MG63 (cell line): ENCODE measurements at regions not wholly inside any gene's neighbourhood (a gene's known extent, or its start where the extent isn't known, plus 50 kb on each side); places are given as distances from the start of the nearest gene placed in this dataset.

Experiments used
- DNase-seq: peaks from one replicate; pipeline ENCODE4 v3.0.0-alpha.2; 2020
- H3K27me3 ChIP-seq: fragments of 250-450 bp; sonication (Bioruptor Pico); 2 replicates; pipeline ENCODE4 v1.5.1; 2020; ENCODE audit warnings: mild to moderate bottlenecking, moderate library complexity
- H3K36me3 ChIP-seq: fragments of 250-450 bp; sonication (Bioruptor Pico); 2 replicates; pipeline ENCODE4 v1.5.1; 2020; ENCODE audit warnings: mild to moderate bottlenecking, moderate library complexity
- H3K4me3 ChIP-seq: fragments of 250-450 bp; sonication (Bioruptor Pico); 2 replicates; pipeline ENCODE4 v1.5.1; 2020; ENCODE audit warnings: mild to moderate bottlenecking, moderate library complexity
- H3K9me3 ChIP-seq: fragments of 250-450 bp; sonication (Bioruptor Pico); 2 replicates; pipeline ENCODE4 v1.5.1; 2020; ENCODE audit warnings: mild to moderate bottlenecking, moderate library complexity

DNA sequence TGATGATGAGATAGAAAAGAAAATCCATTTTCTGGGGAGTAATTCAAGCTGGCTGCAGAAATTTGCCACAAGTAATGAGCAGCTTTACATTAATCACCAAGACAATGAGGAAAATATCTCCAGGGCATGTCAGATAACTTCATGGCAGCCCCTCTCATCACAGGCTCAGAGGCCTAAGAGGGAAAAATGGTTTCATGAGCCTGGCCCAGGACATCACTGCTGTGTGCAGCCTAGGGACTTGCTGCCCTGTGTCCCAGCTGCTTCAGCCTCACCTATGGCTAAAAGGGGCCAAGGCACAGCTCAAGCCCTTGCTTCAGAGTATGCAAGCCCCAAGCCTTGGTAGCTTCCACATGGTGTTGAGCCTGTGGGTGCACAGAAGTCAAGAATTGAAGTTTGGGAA, 161.7 kb downstream of the OPA1 start:
- Histone ChIP-seq H3K27me3 (no peaks in the 10 kb centered on the region), H3K4me3 (no peak overlapping the region), H3K36me3 (no peaks in the 10 kb centered on the region), H3K9me3 (peaks cover 10% of the 10 kb centered on the region)
- DNase-seq: no peak

DNA sequence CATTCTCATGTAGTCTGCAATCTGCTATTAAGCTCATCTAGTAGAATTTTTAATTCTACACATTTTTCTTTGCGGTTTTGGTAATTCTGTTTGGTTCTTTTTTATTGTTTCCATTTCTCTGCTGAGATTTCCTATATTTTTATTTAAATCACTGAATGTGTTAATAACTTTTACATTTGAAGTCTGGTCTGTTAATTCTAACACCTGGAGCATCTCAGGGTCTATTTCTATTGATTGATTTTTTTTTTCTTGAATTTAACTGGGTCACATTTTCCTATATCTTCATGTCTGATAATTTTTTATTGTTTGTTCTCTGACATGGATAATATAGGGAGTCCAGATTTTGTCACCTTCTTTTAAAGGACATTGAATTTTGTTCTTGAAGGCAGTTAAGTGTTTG, 163.5 kb downstream of the OPA1 start:
- Histone ChIP-seq H3K36me3 (no peaks in the 10 kb centered on the region), H3K4me3 (no peak overlapping the region), H3K9me3 (peaks cover 10% of the 10 kb centered on the region), H3K27me3 (no peaks in the 10 kb centered on the region)
- no peak for DNase-seq

DNA sequence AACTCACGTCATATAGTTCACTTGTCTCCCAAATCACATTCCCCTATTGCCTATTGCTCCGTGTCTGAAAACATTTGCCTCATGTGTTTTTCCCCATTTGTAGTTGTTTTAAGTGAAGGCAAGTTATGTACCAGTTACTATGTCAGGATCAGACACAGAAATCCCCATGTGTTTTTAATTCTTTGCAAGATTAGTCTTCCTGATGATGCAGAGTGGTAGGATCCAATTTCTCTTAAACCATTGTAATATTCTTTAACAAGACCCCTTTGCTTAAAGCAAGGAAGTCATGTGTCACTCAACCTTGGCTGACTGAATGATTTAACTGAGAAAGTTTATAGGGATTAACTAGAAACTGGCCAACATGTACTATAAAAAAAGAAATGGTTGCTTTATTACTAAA, 164.4 kb downstream of the OPA1 start:
- Histone ChIP-seq H3K9me3 (peaks cover 10% of the 10 kb centered on the region), H3K36me3 (no peaks in the 10 kb centered on the region), H3K4me3 (no peak overlapping the region), H3K27me3 (no peaks in the 10 kb centered on the region)
- no peak for DNase-seq

DNA sequence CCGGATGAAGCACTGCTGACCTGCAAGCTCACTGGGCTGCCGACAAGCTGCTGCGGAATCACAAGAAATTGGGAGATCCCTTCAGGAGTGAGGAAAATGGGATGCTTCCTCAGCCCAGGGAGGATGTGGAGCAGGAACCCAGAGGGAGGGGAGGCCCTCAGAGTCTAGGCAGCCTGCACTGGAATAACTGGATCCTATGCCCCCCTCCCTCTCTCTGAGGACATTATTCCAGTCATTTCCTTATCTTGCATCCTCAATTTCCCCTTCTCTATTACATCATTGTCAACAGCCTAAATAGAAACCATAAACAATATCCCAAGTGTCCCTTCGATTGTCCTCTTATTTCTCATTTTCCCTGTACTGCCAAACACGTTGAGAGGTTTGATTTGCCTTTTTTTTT, 169.0 kb downstream of the OPA1 start:
- Histone ChIP-seq H3K36me3 (no peaks in the 10 kb centered on the region), H3K9me3 (peaks cover 4% of the 10 kb centered on the region), H3K4me3 (no peak overlapping the region), H3K27me3 (no peaks in the 10 kb centered on the region)
- DNase-seq: no peak

DNA sequence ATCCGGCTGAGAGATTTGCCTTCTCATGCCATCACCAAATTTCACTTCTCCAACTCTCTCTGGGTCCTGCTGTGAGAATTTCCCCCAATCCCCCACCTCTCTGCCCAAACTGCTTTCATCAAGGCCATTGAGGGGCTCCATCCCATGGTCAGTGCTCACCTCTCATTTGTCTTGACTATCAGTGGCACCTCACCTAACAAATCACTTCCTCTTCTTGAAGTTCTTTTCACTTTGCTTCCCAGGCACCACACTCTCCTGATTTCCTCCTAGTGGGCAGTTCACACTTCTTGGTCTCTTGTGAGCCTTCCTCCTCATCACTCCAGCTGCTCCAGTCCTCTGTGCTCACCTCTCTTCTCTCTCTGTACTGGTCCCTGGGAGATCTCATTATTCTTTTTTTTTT, 169.6 kb downstream of the OPA1 start:
- Histone ChIP-seq H3K27me3 (no peaks in the 10 kb centered on the region), H3K36me3 (no peaks in the 10 kb centered on the region)

DNA sequence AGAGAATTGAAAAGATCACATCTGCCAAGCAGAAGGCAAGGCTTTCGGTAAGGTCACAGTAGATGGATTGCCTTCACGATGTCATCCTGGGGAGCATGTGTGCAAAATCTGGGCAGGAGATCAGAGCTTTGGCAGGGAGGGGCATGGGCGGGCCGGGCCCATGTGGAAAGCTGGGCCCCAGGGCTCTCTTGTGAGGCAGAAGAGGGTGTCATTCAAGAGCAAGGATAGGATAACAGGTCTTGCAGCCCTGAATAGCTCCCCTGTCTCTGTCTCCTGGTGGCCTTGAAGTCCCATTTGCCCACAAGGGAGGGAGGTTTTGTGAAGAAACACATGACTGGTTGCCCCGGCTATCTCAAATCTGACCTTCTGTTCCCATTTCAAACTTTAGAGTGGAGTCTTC, 172.0 kb downstream of the OPA1 start:
- DNase-seq: no peak
- Histone ChIP-seq H3K27me3 (no peaks in the 10 kb centered on the region), H3K4me3 (no peak overlapping the region)

More for the DNA sequence above, 169.6 kb downstream of the OPA1 start:
- no peak for DNase-seq
- Histone ChIP-seq H3K9me3 (peaks cover 3% of the 10 kb centered on the region), H3K4me3 (no peak overlapping the region)

DNA sequence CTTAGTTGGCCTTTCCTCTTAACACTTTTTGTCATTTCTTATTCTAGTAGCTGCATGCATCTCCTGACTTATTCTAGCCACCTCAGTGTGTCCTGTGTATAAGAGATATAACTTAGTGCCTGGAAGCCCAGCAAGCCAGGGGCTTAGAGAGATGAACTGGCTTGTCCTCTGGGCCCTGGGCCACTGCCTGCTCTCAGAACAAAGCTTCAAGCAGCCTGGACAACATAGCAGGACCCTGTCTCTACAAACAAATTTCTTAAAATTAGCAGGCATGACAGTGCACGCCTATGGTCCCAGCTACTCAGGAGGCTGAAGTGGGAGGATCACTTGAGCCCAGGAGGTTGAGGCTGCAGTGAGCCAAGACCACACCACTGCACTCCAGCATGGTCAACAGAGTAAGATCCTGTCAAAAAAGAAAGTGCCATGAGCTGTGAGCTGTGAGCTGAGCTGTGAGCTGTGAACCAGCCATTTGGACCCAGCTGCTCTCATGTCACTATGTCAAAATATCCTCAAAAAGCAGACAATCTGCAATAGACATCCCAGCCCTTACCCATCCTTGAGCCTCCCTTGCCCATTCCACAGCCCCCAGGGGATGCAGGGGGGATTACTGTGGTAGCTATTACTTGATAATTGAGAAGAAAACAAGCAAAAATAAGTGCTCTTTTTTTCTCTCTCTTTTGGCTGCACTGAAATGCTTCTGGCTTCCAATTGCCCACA, 174.5 kb downstream of the OPA1 start:
- no peak for DNase-seq
- H3K27me3 ChIP-seq: no peaks in the 10 kb centered on the region
- no peak overlapping the region for H3K4me3 ChIP-seq
- no peaks in the 10 kb centered on the region for H3K36me3 ChIP-seq
- H3K9me3 ChIP-seq: no peaks in the 10 kb centered on the region

More for the DNA sequence above, 172.0 kb downstream of the OPA1 start:
- no peaks in the 10 kb centered on the region for H3K36me3 ChIP-seq
- H3K9me3 ChIP-seq: no peaks in the 10 kb centered on the region

DNA sequence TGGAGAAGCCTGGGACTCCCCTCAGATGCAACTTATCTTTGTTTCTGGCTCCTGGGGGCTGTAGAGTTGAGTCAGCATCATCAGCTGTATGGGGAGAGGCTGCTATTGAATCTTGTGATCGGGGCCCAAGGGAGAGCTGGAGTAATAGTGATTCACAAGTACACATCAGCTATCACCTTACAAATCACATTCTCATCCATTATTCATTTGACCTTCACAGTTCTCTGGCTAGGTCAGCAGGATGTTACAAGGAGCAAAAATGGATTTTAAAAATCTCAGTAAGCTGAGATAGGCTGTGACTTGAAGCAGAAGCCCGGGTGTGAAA, 175.0 kb downstream of the OPA1 start:
- no peaks in the 10 kb centered on the region for H3K36me3 ChIP-seq
- DNase-seq: peak; percentile 38
- no peaks in the 10 kb centered on the region for H3K9me3 ChIP-seq
- no peak overlapping the region for H3K4me3 ChIP-seq
- no peaks in the 10 kb centered on the region for H3K27me3 ChIP-seq

DNA sequence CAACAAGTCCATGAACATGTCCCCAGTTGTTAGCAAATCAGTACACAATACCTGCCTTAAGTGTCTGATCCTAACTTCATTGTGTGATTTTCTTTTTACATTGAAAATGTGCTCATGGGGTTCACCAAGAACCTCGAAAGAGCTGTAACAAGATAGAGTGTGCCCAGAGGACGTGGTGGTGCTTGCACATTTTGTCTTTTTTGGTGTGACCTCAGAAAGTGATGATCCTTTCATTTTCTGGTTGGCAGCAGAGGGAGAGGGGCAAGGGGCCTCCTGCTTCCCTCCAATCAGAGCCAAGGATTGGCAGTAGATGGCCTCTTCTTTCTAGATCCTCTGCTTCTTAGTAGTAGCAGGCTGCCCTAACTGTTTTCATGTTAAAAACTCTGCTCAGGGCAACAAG, 176.4 kb downstream of the OPA1 start:
- DNase-seq: no peak
- Histone ChIP-seq H3K4me3 (no peak overlapping the region), H3K27me3 (no peaks in the 10 kb centered on the region), H3K36me3 (no peaks in the 10 kb centered on the region), H3K9me3 (no peaks in the 10 kb centered on the region)

DNA sequence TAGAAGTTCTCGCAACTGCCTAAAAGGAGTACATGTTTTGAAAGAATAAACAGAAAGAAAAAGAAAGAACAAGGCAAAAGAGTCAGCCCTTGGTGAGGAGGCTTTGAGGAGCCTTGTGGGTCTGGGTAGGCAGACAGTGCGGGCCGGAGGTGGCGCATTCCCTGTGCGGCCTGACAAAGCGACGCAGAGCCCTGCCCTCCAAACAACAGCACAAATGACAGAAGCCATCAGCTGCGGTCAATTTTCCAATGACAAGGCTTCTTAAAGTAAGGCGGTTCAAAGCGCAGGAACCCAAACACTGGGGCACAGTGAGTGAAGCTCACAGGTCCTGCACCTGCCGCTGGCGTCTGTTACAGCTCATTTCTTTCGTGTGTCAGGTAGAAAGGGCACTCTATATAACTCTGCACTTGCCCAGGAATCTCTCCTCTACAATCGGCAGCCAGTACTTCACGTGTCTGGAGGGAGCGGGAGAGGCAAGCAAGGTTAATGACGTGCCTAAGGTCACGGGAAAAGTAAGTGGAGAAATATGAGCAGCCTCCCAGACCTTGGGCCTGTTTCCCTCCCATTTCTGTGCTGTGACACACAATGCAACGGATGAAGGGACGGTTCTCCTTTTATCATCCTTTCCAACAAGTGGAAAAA, 178.1 kb downstream of the OPA1 start:
- H3K36me3 ChIP-seq: no peaks in the 10 kb centered on the region
- H3K4me3 ChIP-seq: no peak overlapping the region
- H3K27me3 ChIP-seq: no peaks in the 10 kb centered on the region
- no peaks in the 10 kb centered on the region for H3K9me3 ChIP-seq
- no peak for DNase-seq

DNA sequence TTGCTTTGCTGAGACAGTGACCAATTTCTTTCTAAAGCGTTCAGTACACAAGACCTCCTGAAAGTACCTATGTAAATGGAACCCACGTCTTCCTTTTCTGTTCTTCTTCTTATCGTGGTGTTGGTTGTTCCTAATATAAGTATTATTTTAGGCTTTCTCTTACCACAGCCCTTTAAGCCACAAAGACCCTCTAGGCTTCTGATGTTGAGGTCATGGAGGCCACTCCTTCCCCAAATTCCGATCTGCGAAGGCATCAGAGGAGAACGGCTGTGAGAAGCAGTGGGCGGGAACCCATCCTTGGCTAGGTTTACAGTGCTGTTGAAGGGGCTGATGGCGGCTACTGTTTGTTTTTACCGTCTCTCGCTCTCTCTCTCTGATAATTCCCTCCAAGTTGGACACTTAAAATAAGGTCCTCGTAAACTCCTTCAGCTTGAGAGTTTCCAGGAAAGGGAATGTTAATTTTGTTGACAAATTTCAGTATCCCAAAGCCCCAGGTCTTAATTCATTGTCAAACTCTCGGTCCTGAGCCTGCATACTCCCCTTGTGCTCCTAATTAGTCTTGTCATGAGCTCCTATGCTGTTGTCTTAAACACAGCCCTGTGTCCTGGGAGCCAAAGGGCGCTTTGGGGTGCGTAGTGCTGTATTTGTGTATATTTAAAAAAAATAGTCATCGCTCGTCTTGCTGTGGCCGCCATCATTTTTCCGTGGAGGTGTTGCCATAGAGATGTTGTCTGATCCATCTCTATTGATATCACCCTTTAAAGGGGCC, 178.8 kb downstream of the OPA1 start:
- H3K27me3 ChIP-seq: no peaks in the 10 kb centered on the region
- H3K36me3 ChIP-seq: no peaks in the 10 kb centered on the region
- H3K4me3 ChIP-seq: no peak overlapping the region
- DNase-seq: no peak
- no peaks in the 10 kb centered on the region for H3K9me3 ChIP-seq

DNA sequence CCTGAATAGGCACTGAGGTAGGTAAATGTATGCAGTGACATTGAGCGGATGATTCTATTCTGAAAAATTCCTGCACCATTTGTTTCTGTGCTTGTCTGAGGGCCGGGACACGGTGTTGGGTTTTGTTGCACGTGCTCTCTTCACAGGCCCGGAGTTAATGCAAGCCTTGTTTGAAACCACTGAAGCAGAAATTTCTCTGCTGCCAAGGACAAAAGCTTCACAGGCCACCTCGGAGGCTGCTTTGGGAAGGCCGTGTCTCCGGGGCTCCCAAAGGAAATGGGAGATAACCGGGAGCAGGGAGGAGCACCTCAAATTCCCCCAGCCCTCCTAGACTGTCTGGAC, 179.4 kb downstream of the OPA1 start:
- H3K27me3 ChIP-seq: no peaks in the 10 kb centered on the region
- no peak overlapping the region for H3K4me3 ChIP-seq
- DNase-seq: no peak
- H3K36me3 ChIP-seq: no peaks in the 10 kb centered on the region
- no peaks in the 10 kb centered on the region for H3K9me3 ChIP-seq

DNA sequence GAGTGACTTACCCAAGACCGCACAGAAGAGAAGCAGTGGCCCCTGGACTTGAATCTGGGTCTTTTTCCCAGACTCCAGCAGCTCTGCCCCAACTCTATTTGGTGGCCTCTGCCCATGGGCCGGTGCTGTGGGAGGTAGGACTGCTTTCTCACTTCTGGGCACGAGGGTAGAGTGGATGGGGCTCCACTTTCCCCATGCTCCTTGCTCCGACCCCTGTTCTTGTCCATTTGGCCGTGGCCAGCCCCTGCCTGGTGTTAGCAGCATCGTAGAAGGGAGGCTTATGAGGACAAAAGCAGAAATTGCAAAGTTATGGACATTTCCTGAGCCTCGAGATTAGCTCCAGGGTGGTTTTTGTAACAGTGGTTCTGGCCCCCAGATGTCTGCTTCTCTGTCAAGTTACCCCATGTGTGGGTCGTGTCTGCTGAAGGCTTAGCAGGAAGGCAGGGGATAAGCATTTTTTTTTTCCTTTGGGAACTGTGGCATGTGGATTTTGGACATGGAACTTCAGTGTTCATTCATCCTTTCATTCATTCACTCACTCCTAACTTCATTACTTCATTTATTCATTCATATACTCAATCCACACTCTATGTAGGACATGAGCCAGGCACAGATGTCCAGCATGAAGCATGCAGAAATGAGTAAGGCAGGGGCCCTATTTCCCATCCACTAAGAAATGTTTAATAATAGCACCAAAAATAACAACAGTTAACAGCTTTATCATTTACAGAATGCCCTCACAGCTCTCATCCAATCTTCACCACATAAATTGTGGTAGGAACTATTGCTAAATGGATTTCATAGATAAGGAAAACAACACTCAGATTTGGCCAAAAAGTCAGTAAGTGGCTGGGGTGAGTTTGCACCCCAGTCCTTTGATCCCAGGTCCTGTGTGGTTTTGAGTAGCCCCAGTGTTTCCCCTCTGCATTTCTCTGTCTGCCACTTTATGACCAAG, 180.5 kb downstream of the OPA1 start:
- H3K9me3 ChIP-seq: no peaks in the 10 kb centered on the region
- no peak for DNase-seq
- H3K36me3 ChIP-seq: no peaks in the 10 kb centered on the region
- no peaks in the 10 kb centered on the region for H3K27me3 ChIP-seq
- H3K4me3 ChIP-seq: no peak overlapping the region

DNA sequence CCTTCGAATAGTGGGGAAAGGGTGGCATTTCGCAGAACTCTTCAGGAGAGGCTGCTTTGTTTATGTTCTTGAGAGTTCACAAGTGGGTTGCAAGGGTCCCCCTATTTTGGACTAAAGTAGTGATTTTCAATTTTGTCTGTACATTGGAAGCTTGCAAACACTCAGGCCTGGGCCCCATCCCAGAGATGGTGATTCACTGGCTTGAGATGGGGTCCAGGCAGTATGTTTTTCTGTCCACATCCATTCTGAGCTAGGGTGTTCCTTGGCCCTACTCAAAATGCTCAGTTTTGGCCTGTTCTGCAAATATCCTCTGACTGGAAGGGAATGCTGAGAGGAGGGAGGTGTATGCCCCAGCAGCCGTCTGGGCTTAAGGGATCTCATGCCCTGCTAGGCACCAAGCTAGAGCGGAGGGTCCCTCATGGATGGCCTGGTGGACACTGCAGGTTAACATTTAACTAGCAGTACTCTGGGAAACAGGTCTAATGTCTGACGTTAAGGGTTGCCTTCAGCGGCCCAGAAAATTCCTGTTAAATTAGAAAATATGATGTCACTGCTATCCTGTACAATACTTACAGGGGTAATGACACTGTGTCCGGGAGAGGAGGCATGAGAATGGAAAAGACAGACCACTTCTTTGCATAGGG, 181.4 kb downstream of the OPA1 start:
- Histone ChIP-seq H3K27me3 (no peaks in the 10 kb centered on the region), H3K36me3 (no peaks in the 10 kb centered on the region), H3K9me3 (no peaks in the 10 kb centered on the region), H3K4me3 (no peak overlapping the region)
- no peak for DNase-seq

DNA sequence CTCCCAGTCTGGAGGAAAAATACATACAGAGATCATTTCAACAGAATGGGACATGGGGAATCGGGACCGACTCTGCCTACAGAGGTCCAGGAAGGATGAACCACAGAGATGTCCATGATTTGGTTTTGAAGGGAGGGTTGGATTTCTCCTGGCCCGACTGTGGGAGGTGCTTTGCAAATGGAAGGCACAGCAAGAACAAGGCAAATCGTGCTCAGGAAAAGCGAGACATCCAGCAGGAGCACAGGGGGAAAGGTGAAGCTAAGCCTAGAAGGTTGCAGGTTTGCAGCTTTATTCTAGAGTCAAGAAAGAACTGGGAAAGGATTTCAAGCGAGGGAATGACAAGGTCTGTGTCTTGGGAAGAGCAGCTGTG, 181.9 kb downstream of the OPA1 start:
- Histone ChIP-seq H3K36me3 (no peaks in the 10 kb centered on the region), H3K4me3 (no peak overlapping the region), H3K27me3 (no peaks in the 10 kb centered on the region), H3K9me3 (no peaks in the 10 kb centered on the region)
- no peak for DNase-seq

DNA sequence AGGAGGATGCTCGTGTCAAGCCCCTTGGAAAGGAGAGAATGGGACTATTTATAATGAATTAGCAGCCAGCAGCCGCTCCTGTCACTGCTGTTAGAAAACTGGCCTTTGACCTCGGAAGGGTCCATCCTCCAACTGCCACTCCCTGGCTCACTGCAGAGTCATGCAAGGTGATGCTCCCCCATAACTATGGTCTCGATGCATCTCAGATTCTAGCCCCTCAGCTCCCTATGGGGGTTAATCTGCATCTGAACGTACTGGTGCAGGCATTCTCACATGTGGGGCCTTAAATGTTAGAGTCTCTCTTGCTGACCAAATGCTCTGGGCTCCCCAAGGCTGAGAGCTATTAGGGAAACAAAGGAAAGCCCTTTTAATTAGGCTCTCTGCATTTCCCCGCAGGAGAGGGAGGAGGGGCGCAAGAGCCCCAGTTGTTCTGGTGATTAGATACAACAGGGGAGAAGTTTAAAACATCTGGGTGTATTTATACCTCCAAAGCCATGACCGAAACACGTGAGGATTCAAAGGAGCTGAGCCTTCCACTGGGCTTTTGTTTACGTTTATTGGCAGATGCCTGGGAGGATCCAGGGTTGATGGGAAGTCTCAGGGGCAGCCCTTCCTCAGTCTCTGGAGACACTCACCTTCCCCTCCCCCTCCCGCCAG, 182.5 kb downstream of the OPA1 start:
- no peaks in the 10 kb centered on the region for H3K9me3 ChIP-seq
- H3K27me3 ChIP-seq: no peaks in the 10 kb centered on the region
- no peak for DNase-seq
- H3K36me3 ChIP-seq: no peaks in the 10 kb centered on the region
- no peak overlapping the region for H3K4me3 ChIP-seq
